Mucosa of stomach (tissue), 1 donor: ENCODE measurements at regions not wholly inside any gene's neighbourhood (a gene's known extent, or its start where the extent isn't known, plus 50 kb on each side); places are given as distances from the start of the nearest gene placed in this dataset.

Experiments
- H3K27me3 ChIP-seq: one replicate; pipeline ENCODE4 v1.7.0; 2013; ENCODE audit warnings: mild to moderate bottlenecking, low read length; ENCODE audit not compliant: control insufficient read depth, insufficient read depth
- H3K36me3 ChIP-seq: one replicate; pipeline ENCODE4 v1.7.0; 2013; ENCODE audit warnings: low read length; ENCODE audit not compliant: control insufficient read depth, insufficient read depth
- H3K4me1 ChIP-seq: one replicate; pipeline ENCODE4 v1.7.0; 2013; ENCODE audit warnings: mild to moderate bottlenecking, low read length; ENCODE audit not compliant: control insufficient read depth, insufficient read depth
- H3K4me3 ChIP-seq: one replicate; pipeline ENCODE4 v1.7.0; 2013; ENCODE audit warnings: low read length
- H3K9ac ChIP-seq: one replicate; pipeline ENCODE4 v1.7.0; 2013; ENCODE audit warnings: mild to moderate bottlenecking, low read length, moderate library complexity
- H3K9me3 ChIP-seq: one replicate; pipeline ENCODE4 v1.7.0; 2013; ENCODE audit warnings: mild to moderate bottlenecking, low read length, moderate library complexity; ENCODE audit not compliant: control insufficient read depth
- donor health status: Pancreatic carcinoma.

GRCh38 chr18:41768467-41768866 lies 186.6 kb upstream of the PIK3C3 start:
- Histone ChIP-seq H3K4me3 (no peak overlapping the region), H3K27me3 (no peaks in the 10 kb centered on the region), H3K4me1 (no peaks in the 10 kb centered on the region), H3K9ac (no peak overlapping the region), H3K9me3 (no peaks in the 10 kb centered on the region), H3K36me3 (no peaks in the 10 kb centered on the region)

- no peaks in the 10 kb centered on the region for H3K9me3 ChIP-seq
- H3K4me1 ChIP-seq = no peaks in the 10 kb centered on the region
- no peaks in the 10 kb centered on the region for H3K27me3 ChIP-seq
- H3K36me3 ChIP-seq = no peaks in the 10 kb centered on the region
- no peak overlapping the region for H3K9ac ChIP-seq
- no peak overlapping the region for H3K4me3 ChIP-seq
These were observed 187.1 kb upstream of the PIK3C3 start for GRCh38 chr18:41767960-41768359.

- H3K27me3 ChIP-seq = no peaks in the 10 kb centered on the region
- no peak overlapping the region for H3K9ac ChIP-seq
- H3K4me1 ChIP-seq = no peaks in the 10 kb centered on the region
- H3K9me3 ChIP-seq = no peaks in the 10 kb centered on the region
- no peak overlapping the region for H3K4me3 ChIP-seq
- no peaks in the 10 kb centered on the region for H3K36me3 ChIP-seq
These were observed 189.6 kb upstream of the PIK3C3 start for GRCh38 chr18:41765460-41765859.

- H3K9me3 ChIP-seq = no peaks in the 10 kb centered on the region
- H3K4me1 ChIP-seq = no peaks in the 10 kb centered on the region
- no peaks in the 10 kb centered on the region for H3K36me3 ChIP-seq
- no peaks in the 10 kb centered on the region for H3K27me3 ChIP-seq
- no peak overlapping the region for H3K4me3 ChIP-seq
- H3K9ac ChIP-seq = no peak overlapping the region
These were observed 191.7 kb upstream of the PIK3C3 start for GRCh38 chr18:41763361-41763760.

- no peaks in the 10 kb centered on the region for H3K9me3 ChIP-seq
- no peaks in the 10 kb centered on the region for H3K4me1 ChIP-seq
- H3K9ac ChIP-seq = no peak overlapping the region
- H3K4me3 ChIP-seq = no peak overlapping the region
- H3K27me3 ChIP-seq = no peaks in the 10 kb centered on the region
- no peaks in the 10 kb centered on the region for H3K36me3 ChIP-seq
These were observed 193.6 kb upstream of the PIK3C3 start for GRCh38 chr18:41761333-41762018.

GRCh38 chr18:41758534-41758933 lies 196.5 kb upstream of the PIK3C3 start:
- Histone ChIP-seq H3K9me3 (no peaks in the 10 kb centered on the region), H3K9ac (no peak overlapping the region), H3K27me3 (no peaks in the 10 kb centered on the region), H3K4me1 (no peaks in the 10 kb centered on the region), H3K4me3 (no peak overlapping the region), H3K36me3 (no peaks in the 10 kb centered on the region)

GRCh38 chr18:41756141-41756540 lies 198.9 kb upstream of the PIK3C3 start:
- Histone ChIP-seq H3K9ac (no peak overlapping the region), H3K4me1 (no peaks in the 10 kb centered on the region), H3K36me3 (no peaks in the 10 kb centered on the region), H3K4me3 (no peak overlapping the region), H3K9me3 (no peaks in the 10 kb centered on the region), H3K27me3 (no peaks in the 10 kb centered on the region)

- Histone ChIP-seq H3K9ac (no peak overlapping the region), H3K27me3 (no peaks in the 10 kb centered on the region), H3K36me3 (no peaks in the 10 kb centered on the region), H3K9me3 (no peaks in the 10 kb centered on the region), H3K4me1 (no peaks in the 10 kb centered on the region), H3K4me3 (no peak overlapping the region)
These were observed 200.7 kb upstream of the PIK3C3 start for GRCh38 chr18:41754332-41754731.

- no peak overlapping the region for H3K4me3 ChIP-seq
- no peaks in the 10 kb centered on the region for H3K9me3 ChIP-seq
- H3K36me3 ChIP-seq = no peaks in the 10 kb centered on the region
- H3K27me3 ChIP-seq = no peaks in the 10 kb centered on the region
- H3K4me1 ChIP-seq = no peaks in the 10 kb centered on the region
- no peak overlapping the region for H3K9ac ChIP-seq
These were observed 201.2 kb upstream of the PIK3C3 start for GRCh38 chr18:41753826-41754225.

- no peaks in the 10 kb centered on the region for H3K9me3 ChIP-seq
- H3K36me3 ChIP-seq = no peaks in the 10 kb centered on the region
- no peaks in the 10 kb centered on the region for H3K4me1 ChIP-seq
- no peak overlapping the region for H3K4me3 ChIP-seq
- no peak overlapping the region for H3K9ac ChIP-seq
- no peaks in the 10 kb centered on the region for H3K27me3 ChIP-seq
These were observed 202.2 kb upstream of the PIK3C3 start for GRCh38 chr18:41752826-41753225.

GRCh38 chr18:41751652-41752051 lies 203.4 kb upstream of the PIK3C3 start:
- Histone ChIP-seq H3K9me3 (no peaks in the 10 kb centered on the region), H3K27me3 (no peaks in the 10 kb centered on the region), H3K4me3 (no peak overlapping the region), H3K4me1 (no peaks in the 10 kb centered on the region), H3K9ac (no peak overlapping the region), H3K36me3 (no peaks in the 10 kb centered on the region)

- Histone ChIP-seq H3K4me1 (no peaks in the 10 kb centered on the region), H3K36me3 (no peaks in the 10 kb centered on the region), H3K27me3 (no peaks in the 10 kb centered on the region), H3K9ac (no peak overlapping the region), H3K9me3 (no peaks in the 10 kb centered on the region), H3K4me3 (no peak overlapping the region)
These were observed 203.9 kb upstream of the PIK3C3 start for GRCh38 chr18:41751161-41751560.

GRCh38 chr18:41747723-41748242 lies 207.3 kb upstream of the PIK3C3 start:
- H3K36me3 ChIP-seq = no peaks in the 10 kb centered on the region
- H3K4me3 ChIP-seq = no peak overlapping the region
- no peak overlapping the region for H3K9ac ChIP-seq
- no peaks in the 10 kb centered on the region for H3K4me1 ChIP-seq
- no peaks in the 10 kb centered on the region for H3K27me3 ChIP-seq
- H3K9me3 ChIP-seq = no peaks in the 10 kb centered on the region
